WERI-Rb-1 (cell line): ENCODE measurements at regions not wholly inside any gene's neighbourhood (a gene's known extent, or its start where the extent isn't known, plus 50 kb on each side); places are given as distances from the start of the nearest gene placed in this dataset.

Source experiments
- DNase-seq: peaks from one replicate; pipeline ENCODE4 v3.0.0-alpha.2; 2020
- H3K27ac ChIP-seq: fragments of 250-450 bp; sonication (Bioruptor Pico); 2 replicates; pipeline ENCODE4 v1.5.1; 2020; ENCODE audit warnings: mild to moderate bottlenecking, moderate library complexity
- H3K27me3 ChIP-seq: fragments of 250-450 bp; sonication (Bioruptor Pico); 2 replicates; pipeline ENCODE4 v1.5.1; 2021; ENCODE audit warnings: mild to moderate bottlenecking, low read depth, moderate library complexity; ENCODE audit not compliant: insufficient read depth, severe bottlenecking
- H3K36me3 ChIP-seq: fragments of 250-450 bp; sonication (Bioruptor Pico); 2 replicates; pipeline ENCODE4 v1.5.1; 2020; ENCODE audit warnings: mild to moderate bottlenecking, moderate library complexity
- H3K4me3 ChIP-seq: 2 replicates; pipeline ENCODE4 v1.5.1; 2011; ENCODE audit warnings: low read depth, mild to moderate bottlenecking, control low read depth, low read length
- H3K9me3 ChIP-seq: fragments of 250-450 bp; sonication (Bioruptor Pico); 2 replicates; pipeline ENCODE4 v1.5.1; 2021; ENCODE audit warnings: mild to moderate bottlenecking, moderate library complexity; ENCODE audit not compliant: severe bottlenecking
- TF ChIP-seq, protein P1 (sequence below): IDR thresholded peaks from 2 replicates; pipeline ENCODE4 v1.5.1; 2011; ENCODE audit warnings: low read depth, mild to moderate bottlenecking, control low read depth, inconsistent platforms, low read length

DNA sequence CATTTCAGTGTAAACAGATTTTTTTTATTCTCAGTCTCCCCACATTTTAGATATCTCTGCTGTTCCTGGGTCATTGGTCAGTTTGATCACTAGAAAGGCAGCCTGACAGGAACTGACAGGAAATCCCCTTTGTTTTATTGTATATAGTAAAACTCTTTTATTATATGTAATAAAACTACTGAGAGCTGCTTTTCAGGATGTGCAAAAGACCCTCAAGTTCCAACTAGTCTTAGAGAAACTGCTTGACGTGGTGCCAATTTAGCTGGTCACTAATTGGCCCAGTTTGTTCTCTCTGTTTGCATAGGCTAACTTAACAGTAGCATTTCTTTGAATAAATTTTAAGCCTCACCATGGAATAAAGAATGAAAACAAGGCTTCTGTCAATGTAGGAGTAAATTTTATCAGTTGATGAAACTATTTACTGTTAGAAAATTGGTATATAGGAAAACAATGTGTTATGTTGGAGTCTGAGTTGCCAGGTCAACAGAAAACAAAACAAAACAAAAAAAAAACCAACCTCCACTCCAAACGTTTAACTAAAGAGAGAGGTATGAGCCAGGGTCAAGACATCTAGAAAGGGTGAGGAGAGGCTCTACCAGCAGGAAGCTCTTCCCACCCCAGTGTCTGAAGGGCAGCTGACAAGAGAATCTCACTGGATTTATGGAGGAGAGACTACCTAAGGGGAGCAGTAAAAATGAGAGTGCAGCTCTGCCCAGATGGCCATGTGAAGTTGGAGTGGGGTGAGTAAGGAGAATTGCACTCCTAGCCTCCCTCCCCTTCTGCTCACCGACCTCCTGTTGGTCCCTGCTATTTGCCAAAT, 184.6 kb downstream of the ST6GAL2 start:
- Histone ChIP-seq H3K9me3 (no peaks in the 10 kb centered on the region), H3K36me3 (no peaks in the 10 kb centered on the region), H3K4me3 (no peak overlapping the region), H3K27me3 (peaks cover 65% of the 10 kb centered on the region), H3K27ac (no peak overlapping the region)
- DNase-seq, result no peak
- TF ChIP-seq, protein P1, sequence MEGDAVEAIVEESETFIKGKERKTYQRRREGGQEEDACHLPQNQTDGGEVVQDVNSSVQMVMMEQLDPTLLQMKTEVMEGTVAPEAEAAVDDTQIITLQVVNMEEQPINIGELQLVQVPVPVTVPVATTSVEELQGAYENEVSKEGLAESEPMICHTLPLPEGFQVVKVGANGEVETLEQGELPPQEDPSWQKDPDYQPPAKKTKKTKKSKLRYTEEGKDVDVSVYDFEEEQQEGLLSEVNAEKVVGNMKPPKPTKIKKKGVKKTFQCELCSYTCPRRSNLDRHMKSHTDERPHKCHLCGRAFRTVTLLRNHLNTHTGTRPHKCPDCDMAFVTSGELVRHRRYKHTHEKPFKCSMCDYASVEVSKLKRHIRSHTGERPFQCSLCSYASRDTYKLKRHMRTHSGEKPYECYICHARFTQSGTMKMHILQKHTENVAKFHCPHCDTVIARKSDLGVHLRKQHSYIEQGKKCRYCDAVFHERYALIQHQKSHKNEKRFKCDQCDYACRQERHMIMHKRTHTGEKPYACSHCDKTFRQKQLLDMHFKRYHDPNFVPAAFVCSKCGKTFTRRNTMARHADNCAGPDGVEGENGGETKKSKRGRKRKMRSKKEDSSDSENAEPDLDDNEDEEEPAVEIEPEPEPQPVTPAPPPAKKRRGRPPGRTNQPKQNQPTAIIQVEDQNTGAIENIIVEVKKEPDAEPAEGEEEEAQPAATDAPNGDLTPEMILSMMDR, result no peak

DNA sequence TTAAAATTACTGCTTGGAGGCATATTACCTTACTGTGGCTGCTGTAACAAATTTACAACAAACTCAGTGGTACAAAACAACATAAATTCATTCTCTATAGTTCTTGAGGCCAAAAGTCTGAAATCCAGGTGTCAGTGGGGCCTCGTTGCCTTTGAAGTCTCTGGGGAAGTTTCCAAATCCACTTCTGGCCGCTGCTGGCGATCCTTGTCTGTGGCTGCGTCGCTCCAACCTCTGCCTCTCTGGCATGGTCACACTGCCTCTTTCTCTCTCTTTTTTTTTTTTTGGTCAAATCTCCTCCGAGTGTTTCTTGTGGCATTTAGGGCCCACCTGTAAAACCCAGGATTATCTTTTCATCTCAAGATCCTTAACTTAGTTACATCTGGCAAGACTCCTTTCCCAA, 182.8 kb downstream of the ST6GAL2 start:
- no peaks in the 10 kb centered on the region for H3K9me3 ChIP-seq
- no peak for DNase-seq
- no peak overlapping the region for H3K27ac ChIP-seq
- TF ChIP-seq, protein P1, result no peak
- no peak overlapping the region for H3K4me3 ChIP-seq
- no peaks in the 10 kb centered on the region for H3K36me3 ChIP-seq
- H3K27me3 ChIP-seq, result peaks cover 66% of the 10 kb centered on the region

DNA sequence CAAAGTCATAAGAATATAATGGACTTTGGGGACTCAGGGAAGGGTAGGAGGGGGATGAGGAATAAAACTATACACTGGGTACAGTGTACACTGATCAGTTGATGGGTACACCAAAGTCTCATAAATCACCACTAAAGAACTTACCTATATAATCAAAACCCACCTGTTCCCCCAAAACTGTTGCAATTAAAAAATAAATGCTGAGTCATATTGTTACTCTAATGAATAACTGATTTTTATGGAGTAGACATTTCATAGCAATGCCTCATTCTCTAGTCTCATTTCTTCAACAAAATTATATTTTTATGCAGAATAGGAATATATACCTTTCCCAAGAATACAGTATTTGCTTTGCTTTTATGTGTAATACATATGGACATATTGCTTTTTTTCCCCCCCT, 181.2 kb downstream of the ST6GAL2 start:
- Histone ChIP-seq H3K36me3 (no peaks in the 10 kb centered on the region), H3K9me3 (no peaks in the 10 kb centered on the region), H3K27ac (no peak overlapping the region)

DNA sequence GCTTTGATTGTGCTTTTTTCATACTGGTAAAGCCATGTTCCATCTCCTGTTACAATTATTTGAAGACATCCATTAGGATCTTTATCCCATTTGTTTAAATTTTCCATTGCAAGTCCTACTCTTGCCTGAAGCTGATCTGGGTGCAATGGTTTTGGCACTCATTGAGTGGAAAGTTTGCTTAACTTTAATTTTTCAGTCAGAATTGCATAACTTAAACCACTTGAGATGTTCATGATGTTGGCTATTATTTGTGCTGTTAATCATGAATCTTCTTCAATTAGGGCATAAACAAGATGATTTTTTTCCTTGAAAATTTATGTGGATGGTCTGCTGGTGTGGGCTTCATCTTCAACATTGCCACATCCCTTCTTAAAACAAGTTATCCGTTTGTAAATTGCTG, 180.1 kb downstream of the ST6GAL2 start:
- TF ChIP-seq, protein P1, result no peak
- Histone ChIP-seq H3K9me3 (no peaks in the 10 kb centered on the region), H3K27ac (no peak overlapping the region), H3K36me3 (no peaks in the 10 kb centered on the region), H3K4me3 (no peak overlapping the region), H3K27me3 (peaks cover 56% of the 10 kb centered on the region)
- DNase-seq, result no peak

More for the DNA sequence above, 181.2 kb downstream of the ST6GAL2 start:
- DNase-seq, result no peak
- Histone ChIP-seq H3K27me3 (peaks cover 58% of the 10 kb centered on the region), H3K4me3 (no peak overlapping the region)
- TF ChIP-seq, protein P1, result no peak

DNA sequence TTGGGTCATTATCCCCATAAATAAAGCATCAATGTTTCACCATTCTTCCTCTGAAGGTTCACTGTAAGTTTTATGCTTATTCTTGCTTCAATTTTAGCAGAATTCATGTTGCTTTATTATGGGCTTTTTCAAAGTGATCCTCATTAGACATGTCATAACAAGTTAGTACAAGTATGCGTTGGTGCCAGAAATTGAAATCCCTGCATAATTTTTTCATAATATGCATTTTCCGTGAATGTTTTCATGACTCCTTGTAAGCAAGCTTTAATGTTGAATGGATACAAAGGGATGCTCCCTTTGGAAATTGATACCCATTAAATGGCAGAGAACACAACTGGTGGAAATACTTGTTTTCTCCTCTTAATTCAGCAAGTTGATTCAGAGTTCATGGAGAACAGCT, 179.7 kb downstream of the ST6GAL2 start:
- Histone ChIP-seq H3K9me3 (no peaks in the 10 kb centered on the region), H3K27ac (no peak overlapping the region), H3K27me3 (peaks cover 53% of the 10 kb centered on the region), H3K4me3 (no peak overlapping the region), H3K36me3 (no peaks in the 10 kb centered on the region)
- TF ChIP-seq, protein P1, result no peak
- no peak for DNase-seq

DNA sequence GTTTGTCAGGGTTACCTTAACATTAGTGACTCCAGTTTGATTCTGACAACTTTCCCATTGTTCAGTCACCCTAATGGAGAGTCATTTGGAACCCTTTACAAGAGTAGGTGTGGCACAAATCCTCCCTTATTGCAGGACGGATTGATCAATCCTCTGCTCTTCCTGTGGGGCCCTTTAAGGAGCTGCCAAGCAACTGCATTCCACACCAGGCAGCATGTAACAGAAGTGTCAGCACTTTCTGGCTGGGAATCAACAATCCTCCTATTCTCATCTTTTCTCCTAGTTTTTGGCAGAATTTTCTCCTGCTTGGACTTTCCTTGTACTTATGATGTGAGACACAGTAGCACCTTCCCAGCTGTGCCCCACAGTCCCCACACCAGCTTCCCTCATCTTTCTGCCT, 177.8 kb downstream of the ST6GAL2 start:
- TF ChIP-seq, protein P1, result no peak
- Histone ChIP-seq H3K4me3 (no peak overlapping the region), H3K36me3 (no peaks in the 10 kb centered on the region), H3K27ac (no peak overlapping the region), H3K9me3 (peaks cover 3% of the 10 kb centered on the region), H3K27me3 (peaks cover 45% of the 10 kb centered on the region)
- DNase-seq, result no peak
